ENCODE measurements at regions not wholly inside any gene's neighbourhood (a gene's known extent, or its start where the extent isn't known, plus 50 kb on each side); places are given as distances from the start of the nearest gene placed in this dataset.
A peak's percentile ranks its signal among the peaks of the same experiment; 100 is the strongest.
"Not testable (repeated sequence)": the region's sequence is repeated elsewhere in the genome, so short reads cannot be mapped to it uniquely, and the experiment has no call there.

GRCh38 chr3:195999176-195999575, 82.7 kb downstream of the TFRC start:
- DNase-seq (ENCODE audit: low spot score), result not testable (repeated sequence)

DNA sequence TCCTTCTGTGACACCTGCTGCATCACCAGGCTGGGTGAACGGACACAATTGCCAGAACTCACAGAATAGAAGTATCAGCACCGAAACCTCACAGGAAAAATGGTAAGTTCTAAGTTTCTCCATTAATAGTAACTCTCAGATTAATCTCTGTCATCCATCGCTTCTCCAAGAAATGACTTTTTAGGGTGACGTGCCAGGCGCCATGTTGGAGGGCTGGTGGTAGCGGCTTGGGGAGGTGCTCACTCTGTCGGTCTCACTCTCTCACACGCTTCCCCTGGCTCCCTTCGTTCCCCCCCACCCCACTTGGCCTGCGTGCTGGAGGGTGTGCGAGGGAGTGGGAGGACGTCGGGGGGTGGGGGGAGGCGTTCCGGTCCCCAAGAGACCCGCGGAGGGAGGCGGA, 85.6 kb downstream of the TFRC start:
- DNase-seq (ENCODE audit: low spot score), result not testable (repeated sequence)

GRCh38 chr3:195994343-195994742, 86.0 kb upstream of the TNK2 start:
- DNase-seq (ENCODE audit: low spot score), result not testable (repeated sequence)

DNA sequence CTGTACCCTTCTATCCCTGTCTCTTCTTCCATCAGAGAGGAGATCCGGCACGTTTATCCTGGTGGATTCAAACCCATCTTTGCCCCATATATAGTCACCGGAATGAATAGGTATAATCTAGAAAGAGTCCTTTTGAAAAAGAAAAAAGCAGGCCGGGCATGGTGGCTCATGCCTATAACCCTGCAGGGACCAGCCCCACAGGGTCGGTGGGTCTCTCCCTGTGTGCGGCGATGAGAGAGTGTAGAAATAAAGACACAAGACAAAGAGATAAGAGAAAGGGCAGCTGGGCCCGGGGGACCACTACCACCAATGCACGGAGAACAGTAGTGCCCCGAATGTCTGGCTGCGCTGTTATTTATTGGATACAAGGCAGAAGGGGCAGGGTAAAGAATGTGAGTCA, 85.3 kb upstream of the TNK2 start:
- DNase-seq (ENCODE audit: low spot score), result not testable (repeated sequence)

DNA sequence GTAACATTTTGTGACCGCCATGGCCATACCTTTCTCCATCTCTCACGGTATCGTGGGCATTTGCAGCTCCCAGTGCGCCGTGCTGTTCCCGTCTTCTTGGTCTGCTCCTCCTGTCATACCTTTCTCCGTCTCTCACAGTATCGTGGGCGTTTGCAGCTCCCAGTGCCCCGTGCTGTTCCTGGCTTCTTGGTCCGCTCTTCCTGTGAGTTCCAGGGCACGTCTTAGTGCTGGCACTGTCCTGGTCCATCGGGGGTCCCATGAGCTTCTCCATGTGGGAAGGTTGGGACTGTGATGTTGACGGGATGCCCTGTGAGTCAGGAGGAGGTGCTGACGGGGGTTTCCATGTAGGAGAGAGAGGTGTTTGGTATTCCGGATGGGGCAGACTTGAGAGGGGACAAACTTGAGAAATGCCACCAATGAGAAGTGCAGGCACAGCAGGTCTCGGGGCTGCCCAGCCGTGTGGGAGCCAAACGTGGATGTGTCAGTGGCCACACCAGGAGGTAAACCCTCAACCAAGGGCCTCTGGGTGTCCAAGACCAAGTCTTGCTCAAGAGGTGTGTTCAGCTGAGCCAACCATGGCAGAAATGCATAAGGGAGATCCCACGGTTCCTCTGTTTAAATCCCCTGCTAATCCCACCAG, 84.7 kb upstream of the TNK2 start:
- not testable (repeated sequence) for DNase-seq (ENCODE audit: low spot score)

DNA sequence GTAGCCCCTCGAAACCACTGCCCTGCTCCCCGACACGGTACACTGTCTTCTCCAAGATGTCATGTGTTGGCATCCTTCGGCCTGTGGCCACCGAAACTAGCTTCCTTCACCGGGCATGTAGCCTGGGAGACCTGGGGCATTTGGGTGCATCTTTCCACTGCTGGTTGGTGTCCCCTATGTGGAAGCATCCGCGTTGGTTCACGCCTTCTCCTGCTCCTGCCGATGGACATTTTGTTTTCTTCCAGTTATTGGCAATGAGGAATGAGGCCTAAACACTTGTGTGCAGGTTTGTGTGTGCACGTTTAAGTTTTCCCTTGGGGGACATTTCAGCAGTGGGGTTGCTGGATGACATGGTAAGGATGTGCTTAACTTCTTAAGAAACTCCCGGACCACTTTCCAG, 83.6 kb upstream of the TNK2 start:
- not testable (repeated sequence) for DNase-seq (ENCODE audit: low spot score)

DNA sequence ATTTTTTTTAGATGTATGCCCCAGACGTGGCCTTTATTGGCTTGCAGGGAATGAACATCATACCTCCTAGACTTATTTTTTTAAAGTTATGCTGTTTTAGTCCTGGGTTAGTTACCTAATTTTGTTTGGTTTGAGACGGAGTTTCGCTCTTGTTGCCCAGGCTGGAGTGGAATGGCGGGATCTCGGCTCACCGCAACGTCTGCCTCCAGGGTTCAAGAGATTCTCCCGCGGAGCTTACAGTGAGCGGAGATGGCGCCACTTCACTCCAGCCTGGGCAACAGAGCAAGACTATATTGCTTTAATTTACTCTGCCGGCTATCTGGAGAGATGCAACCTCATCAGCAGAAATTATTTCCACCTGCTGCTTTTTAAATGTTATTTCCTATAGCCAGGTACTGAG, 82.9 kb upstream of the TNK2 start:
- DNase-seq (ENCODE audit: low spot score), result not testable (repeated sequence)

DNA sequence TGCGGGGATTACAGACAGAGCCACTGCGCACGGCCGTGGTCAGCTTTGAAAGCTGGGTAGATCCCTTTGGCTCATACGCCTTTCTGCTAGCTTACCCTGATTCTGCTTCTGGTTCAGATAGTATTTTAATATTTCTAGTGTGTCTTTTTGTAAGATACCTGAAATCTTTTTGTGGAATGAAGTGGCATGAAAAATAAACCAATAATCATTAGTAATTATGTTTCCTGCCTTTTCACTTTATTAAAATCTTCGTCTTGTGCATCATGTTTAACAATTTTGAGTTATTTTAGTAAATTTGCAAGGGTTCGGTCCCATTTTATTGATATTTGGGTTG, 82.5 kb upstream of the TNK2 start:
- DNase-seq (ENCODE audit: low spot score), result not testable (repeated sequence)

GRCh38 chr3:195989921-195990840, 81.8 kb upstream of the TNK2 start:
- DNase-seq (ENCODE audit: low spot score), result peak; percentile 50

DNA sequence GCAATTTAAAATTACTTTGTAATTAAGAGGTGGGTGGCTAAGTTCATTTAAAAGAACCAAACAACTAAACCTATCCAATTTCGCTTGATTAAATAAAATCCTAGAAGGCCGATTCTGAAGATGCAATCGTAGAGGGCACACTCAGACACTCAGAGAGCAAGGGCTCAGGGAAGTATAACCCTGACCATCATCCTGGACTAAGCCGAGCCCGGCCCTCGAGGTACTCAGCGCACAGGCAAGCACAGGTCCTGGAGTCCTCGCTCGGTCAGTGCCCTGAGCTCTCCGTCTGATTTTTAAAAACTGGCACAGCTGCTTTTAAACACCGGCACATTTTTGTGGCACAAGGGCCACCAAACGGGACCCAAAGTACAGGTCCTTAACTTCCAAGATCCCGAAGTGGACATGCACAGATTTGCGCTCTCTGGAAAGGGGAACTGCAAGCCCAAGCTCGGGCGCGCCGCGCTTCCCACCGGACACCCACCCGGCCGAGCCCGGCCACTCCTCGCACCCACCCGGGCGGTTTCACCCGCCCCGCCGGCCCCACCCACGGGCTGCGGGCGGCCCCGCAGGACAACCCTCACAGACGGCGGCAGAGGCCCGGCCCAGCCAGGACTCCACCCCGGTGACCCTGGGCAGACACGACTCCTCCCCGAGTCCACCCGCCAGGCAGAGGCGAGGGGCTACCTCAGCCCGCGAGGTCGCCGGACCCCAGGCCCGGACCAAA, 81.0 kb upstream of the TNK2 start:
- DNase-seq (ENCODE audit: low spot score), result not testable (repeated sequence)

DNA sequence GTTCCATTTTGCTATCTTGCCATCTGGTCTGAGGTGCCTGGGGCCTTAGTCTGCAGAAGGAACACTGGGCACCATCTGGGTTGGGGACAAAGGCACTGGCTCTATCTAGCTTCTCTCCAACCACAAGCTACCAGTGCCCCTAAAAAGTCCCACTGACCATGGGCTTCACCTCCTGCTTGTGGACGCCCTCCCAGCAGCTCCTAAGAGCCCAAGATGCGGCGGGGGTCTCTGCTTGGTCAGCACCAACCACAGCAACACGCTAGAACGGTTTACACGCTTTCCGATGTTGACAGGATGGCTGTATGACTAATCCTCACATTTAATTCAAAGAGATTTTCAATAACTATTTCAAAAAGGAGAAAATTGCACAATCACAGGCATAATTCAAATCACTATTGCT, 80.4 kb upstream of the TNK2 start:
- DNase-seq (ENCODE audit: low spot score), result not testable (repeated sequence)

- not testable (repeated sequence) for DNase-seq (ENCODE audit: low spot score)
Observed at GRCh38 chr3:195987001-195987400, 78.7 kb upstream of the TNK2 start.

DNA sequence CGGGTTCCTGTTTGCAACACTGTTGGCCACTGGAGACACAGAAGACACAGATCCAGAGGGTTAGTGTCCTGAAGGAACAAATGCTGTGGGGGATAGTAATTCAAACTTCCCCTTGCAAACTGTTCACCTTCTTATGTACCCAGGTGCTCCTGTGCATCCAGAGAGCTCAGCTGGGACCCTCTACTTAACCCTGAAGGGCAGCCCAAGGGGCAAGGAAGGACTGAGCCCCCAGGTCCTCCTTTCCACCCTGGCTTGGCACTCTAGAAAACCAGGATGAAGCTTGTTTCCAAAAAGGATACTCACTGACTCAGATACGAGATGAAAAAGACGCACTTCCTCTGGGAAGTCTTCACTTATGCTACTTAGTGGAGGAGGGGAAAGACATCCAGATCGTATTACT, 78.2 kb upstream of the TNK2 start:
- not testable (repeated sequence) for DNase-seq (ENCODE audit: low spot score)

GRCh38 chr3:195985348-195985920, 77.1 kb upstream of the TNK2 start:
- not testable (repeated sequence) for DNase-seq (ENCODE audit: low spot score)

DNA sequence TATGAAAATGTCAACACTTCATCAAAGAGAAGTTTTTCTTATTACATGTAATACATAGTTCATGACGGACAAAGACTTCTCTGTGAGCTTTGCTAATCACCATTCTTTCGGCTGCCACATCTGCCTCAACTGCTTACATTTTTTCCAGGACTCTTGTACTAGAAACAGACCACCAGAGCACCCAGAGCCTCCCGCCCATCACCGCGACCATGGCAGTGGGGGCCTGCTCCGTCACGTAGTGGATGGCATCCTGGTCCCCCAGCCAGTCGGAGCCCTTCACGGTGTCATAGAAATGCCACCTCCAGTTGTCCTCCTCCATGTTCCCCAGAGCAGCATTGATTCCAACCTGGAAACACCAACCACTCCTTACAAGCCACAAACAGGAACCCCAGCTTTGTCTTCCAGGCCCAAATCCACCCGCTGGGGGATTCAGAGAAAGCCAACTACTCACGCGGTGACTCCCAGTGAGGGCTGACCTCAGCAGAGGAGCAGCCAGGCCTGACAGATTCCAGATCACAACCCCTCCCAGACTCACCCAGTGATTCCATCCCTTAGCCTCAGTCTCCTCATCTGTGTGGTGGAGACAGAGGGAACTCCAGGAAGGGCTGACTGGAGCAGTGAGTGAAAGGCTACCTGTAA, 76.2 kb upstream of the TNK2 start:
- DNase-seq (ENCODE audit: low spot score), result not testable (repeated sequence)

DNA sequence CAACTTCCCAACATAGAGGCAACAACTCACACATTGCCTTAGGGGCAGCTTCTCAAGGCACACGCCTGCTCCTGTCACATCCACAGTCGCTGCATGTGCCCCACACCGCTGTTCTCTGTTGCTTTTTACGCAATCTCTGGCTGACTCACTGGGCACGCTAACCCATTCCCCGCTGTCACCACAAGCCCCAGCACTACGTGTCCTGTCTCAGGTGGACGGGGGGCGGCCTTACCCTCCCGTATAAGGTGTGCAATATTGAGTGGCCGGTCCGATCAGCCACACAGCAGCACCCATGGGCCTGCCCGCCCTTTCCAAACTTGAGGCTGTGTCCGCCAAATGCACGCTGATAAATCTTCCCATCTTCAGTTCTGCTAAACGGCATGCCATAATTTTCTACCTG, 75.5 kb upstream of the TNK2 start:
- not testable (repeated sequence) for DNase-seq (ENCODE audit: low spot score)

DNA sequence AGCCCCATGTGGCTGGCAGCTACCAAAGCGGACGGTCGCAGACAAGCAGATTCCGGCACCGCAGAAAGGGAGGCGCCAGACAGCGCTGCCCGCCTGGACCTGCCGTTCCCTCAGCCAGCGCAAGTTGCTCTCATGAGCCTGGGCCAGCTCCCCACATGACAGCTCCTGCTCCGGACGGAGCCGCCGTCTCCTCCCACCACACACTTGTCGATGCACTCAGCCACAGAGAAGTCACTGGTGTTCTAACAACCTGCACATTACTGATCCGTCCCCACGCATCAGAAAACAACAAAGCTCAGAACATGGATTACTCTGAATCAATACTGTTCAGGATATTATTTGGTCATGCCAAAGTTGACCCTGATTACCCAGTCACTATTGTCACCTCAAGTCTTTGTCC, 74.4 kb upstream of the TNK2 start:
- DNase-seq (ENCODE audit: low spot score), result not testable (repeated sequence)

- DNase-seq (ENCODE audit: low spot score), result not testable (repeated sequence)
Observed at GRCh38 chr3:195981778-195982177, 73.4 kb upstream of the TNK2 start.

DNA sequence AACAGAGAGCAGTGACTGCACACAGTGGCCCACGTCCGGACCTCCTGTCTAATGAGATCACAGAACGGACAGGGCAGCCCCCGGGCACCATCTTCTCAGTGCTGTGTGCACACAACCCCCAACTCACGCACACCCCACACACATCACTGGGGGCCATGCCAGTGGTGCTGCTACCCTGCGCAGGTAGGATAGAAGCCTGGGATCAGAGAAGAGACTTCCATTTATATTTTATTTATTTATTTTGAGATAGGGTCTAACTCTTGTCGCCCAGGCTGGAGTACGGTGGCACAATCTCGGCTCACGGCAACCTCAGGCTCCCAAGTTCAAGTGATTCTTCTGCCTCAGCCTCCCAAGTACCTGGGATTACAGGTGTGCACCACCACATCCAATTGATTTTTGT, 71.5 kb upstream of the TNK2 start:
- DNase-seq (ENCODE audit: low spot score), result not testable (repeated sequence)

- not testable (repeated sequence) for DNase-seq (ENCODE audit: low spot score)
Observed at GRCh38 chr3:195978585-195978984, 70.2 kb upstream of the TNK2 start.

- DNase-seq (ENCODE audit: low spot score), result not testable (repeated sequence)
Observed at GRCh38 chr3:195976876-195977275, 68.5 kb upstream of the TNK2 start.

DNA sequence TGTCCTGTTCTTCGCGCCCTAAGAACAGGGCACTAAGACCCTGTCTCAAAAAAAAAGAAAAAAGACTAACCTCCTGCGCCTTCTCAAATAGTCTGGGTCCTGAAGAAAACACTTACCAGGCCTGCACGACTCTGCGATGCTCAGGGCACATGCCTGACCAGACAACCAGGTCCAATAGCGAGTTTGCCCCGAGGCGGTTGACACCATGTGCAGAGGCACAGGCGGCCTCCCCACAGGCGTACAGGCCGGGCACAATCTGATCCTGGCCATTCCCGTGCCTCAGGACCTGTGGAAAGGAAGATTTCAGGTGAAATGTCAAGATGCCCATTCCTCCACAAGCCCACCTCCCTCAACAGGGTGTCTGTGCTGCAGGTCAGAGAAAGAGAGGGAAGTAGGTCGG, 65.9 kb upstream of the TNK2 start:
- not testable (repeated sequence) for DNase-seq (ENCODE audit: low spot score)
